HG02840 (cell line): ENCODE measurements at regions not wholly inside any gene's neighbourhood (a gene's known extent, or its start where the extent isn't known, plus 50 kb on each side); places are given as distances from the start of the nearest gene placed in this dataset.

Experiments used
- ATAC-seq: cut with Tn5 transposase; IDR thresholded peaks from one replicate; pipeline ENCODE4 v1.9.1; 2021; ENCODE audit warnings: mild to moderate bottlenecking, moderate library complexity, moderate number of reproducible peaks; ENCODE audit not compliant: unreplicated experiment, low FRiP score

DNA sequence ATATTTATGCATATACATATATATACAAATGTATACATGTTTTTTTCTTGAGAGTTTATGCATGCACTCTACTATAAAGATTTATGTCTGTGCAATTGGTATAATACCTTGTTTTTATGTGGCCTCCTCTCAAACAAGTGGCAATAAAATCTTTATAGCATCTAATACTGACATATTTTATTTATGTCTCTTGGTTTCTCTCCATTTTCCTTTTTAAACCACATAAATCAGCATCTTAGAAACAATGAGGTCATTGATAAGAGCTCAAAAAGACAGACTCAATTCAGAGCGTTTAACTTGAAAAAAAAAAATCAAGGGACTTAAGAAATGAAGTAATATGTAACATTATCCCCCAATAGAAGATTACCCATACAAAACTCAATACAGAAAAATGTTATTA is 1442.2 kb upstream of the ALCAM start:
- no peak for ATAC-seq

DNA sequence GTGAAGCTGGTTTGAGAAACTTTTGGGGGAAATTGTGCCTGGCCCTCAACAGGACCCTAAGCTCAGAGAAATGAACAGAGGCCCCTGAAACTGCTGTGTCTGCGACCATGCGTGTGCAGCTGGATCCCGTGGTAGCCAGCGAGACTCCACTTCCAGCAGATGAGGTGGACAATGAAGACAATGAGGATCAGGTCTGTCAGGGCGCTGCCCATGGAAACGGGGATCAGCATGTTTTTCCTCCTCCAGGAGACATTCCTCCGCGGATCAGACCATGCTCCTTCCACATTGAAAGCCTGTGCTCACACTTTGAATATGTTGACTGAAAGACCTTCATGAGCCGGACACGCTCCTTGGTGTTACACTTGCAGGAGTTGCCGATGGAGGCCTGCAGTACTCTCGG is 1439.8 kb upstream of the ALCAM start:
- no peak for ATAC-seq

DNA sequence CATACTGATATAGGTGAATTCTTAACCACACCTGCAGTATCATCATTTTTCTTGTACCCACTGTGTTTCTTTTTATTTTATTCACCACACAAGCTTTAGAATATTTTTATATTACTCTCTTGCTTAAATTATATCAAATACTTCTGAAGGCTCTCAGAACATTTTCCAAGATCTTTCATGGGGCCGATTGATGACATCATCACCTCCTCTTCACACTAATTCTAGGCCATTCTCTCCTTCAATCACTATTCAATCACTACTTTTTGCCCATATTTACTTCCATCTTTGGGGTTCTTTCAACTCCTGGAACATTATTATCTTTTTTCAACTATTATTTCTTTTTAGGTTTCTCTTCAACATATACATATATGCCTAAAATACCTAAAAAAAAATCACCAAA is 1438.8 kb upstream of the ALCAM start:
- ATAC-seq: no peak

DNA sequence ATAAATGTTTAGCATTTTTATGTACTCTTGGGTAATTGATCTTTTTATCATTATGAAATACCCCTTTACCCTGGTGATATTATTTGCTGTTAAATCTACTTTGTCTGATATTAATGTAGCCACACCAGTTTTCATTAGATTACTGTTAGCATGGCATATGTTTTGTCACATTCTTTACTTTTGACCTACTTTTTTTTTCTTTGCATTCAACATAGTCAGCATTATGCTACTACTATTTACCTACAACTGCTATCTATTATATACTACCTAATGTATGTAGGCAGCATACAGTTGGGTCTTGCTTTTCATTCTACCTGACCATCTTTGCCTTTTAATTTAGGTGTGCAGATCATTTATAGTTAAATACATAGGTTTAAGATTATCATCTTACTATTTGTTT is 1429.6 kb upstream of the ALCAM start:
- ATAC-seq: no peak

DNA sequence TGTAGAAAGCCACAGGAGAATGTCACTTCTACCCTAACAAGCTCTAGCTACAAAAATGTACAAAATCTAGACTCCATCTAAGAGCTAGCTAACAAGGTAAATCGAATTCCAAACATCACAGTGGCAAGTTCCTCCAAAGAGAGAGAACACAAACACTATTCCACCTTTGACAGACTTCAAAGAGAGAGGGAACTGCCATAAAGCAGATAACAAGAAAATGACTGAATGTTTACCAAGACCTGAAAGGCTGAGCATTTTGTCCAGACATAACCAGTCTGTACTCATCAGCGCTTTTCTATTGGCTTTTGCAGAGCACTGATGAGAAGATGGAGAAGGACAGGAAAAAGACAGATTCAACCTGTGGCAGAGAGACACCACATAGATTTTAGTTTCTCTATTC is 1419.6 kb upstream of the ALCAM start:
- no peak for ATAC-seq

DNA sequence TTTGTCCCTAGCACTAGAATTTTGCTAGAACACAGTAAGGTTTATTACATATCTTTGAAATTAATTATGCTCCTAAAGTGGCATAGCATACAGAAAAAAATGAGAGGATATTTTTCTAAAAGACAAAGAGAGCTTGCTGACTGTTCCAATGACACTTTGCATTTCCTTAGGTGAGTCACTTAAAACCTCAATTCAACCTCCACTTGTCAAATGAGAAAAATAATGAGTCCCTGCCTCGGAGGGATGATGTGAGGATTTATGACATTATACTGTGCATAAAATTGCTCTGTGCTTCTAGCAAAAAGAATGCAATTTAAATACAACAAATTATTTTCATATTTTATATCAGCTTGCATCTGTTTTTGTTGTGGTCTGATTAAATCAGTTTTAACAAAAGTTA is 1417.0 kb upstream of the ALCAM start:
- no peak for ATAC-seq

DNA sequence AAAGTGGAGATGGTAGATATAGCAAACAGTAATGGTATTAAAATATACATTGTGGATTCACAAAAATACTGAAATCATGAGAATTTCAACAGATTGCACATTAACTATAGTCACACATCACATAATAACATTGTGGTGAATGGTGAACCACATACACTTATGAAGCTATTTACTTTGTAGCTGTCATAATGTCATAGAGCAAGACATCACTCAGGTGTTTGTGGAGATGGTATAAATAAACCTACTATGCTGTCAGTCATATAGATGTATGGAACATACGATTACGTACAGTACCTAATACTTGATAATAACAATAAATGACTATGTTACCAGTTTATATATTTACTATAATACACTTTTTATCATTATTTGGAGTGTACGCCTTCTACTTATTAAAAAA is 1416.0 kb upstream of the ALCAM start:
- no peak for ATAC-seq

DNA sequence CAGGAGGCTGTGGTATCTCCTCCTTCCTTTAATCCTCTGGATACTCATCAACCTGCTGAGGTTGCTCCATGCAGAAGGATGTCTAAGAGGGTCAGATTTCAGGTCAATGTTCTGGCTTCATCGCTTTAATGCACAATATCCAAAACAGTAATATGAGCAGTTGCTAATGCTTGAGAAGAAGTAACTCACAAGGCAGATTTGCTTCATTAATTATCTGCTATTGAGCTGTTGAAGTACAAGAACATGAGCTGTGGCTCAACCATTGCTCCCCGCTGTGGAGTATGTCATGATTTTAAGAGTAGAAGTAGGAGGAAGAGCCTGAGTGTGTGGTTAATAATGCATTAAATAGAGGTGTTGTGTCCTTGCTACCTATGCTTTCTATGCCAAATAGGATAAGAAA is 1412.9 kb upstream of the ALCAM start:
- no peak for ATAC-seq

DNA sequence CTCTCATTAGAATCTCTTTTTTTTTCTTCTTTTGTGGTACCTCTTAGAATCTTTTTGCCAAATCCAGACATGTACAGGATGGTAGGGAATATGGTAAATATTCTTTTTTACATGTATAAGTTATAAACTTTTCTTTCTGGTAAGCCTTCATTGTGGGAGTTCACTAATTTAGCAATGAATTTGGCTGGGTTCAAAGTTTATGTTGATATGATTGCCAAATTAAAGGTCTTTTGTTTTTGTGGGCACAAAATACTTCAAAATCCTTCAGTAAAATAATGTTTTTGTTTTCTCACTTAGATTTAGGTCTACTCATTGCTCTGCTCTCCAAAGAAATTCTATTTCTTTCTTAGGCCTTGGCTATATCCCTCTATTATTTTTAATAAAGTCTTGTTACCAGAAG is 1405.9 kb upstream of the ALCAM start:
- no peak for ATAC-seq

DNA sequence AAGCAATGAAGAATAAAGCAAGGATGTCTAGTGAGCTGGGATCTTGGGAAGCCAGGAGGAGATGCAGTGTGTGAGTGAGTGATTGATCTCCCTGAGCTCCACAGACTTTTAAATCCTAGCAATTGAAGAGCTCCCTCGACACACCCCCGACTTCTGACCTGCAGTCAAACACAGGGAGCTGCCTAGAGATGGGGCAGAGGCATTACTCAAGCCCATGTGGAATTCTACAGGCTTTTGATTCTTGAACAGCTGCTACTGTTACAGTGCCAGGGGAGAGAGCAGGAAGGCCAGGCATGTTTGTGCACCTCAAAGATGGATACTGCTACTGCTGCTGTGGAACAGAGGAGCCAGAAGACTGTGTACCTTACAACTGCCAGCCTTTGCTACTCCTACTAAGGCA is 1403.1 kb upstream of the ALCAM start:
- ATAC-seq: no peak

DNA sequence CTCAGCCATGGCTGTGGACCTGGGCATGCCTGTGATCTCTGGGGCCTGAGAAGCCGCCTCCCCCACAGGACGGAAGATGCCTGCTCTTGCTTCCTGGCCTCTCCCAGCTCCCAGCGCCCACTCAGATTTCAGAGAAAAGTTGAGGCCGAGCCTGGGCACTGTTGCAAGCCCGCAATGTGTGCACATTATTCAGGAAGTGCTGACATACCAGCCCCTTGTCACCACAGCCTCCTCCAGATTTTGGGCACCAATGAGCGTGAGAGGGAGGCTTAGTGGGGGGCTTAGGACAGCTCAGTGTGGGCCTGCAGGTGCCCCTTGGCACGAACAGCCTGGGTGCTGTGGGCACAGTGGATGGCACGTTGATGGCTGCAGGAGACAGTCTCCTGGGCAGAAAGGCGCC is 1400.9 kb upstream of the ALCAM start:
- no peak for ATAC-seq

DNA sequence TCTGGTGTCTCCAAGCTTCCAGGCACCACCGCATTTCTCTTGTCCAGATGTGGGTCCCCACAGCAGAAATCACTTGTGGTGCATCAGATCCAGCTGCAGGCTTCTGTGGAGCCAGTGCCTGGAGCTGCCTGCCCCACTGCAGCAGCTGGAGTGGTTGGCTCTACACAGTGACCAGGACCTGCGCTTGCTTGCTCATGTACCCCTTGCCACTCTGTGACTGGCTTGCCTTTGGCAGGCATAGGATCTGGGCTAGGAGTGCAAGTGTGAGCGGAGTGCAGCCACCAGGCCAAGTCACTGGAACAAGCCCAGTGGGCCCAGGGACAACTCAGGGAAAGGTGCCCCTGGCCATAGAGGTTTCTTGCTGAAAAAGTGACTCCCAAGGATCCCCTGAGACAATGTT is 1400.0 kb upstream of the ALCAM start:
- no peak for ATAC-seq

DNA sequence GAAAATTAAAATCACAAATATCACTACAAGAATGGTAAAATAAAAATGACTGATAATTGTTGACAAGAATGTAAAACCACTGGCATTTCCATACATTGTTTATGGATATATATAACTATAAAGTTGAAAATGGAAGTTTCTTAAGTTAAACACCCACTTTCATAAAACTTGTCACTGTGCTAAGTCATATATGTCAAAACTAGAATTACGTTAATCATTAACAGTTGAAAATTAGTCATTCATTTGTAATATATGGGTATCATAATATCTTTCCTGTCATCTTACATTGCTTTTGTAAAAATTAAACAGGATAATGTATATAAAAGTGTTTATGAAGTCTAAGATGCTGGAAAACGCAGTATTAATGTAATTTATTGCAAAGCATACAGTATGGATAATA is 1398.6 kb upstream of the ALCAM start:
- ATAC-seq: peak; percentile 59

DNA sequence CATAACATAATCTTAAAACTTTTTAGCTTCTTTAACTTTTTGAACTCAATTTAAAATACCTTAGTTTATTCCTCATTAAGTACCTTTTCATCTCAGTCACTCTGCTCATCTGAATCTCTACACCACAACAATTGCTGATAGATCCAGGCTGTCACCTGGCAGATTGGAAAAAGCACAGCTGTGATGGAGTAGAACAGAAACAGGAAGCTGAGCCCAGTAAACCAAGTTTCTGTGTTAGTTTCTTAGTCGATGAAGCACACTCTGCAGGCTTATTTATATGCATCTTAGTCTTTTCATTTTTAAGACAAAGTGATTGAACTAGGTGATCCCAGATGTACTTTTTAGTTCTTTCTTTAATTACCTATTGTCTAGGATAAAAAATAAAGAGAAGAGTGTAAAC is 1398.0 kb upstream of the ALCAM start:
- peak; percentile 92 for ATAC-seq

DNA sequence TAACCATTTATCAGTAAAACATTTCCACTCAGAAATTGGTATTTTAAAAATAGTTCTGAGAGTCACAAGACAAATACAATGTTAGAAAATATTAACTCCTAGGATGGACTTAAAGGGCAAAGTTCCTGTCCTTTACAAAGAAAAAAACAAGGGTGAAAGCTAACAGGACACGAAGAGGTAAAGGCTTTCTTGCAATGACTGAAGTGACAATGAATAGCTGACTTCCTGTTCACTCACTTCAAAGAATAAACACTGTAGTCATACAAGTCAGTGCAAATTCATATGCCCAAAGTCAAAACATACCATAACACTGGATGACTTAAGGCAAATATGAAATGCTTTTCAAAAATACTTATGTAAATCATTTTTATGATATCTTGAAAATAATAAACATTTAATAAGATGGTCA is 1389.8 kb upstream of the ALCAM start:
- ATAC-seq: no peak

DNA sequence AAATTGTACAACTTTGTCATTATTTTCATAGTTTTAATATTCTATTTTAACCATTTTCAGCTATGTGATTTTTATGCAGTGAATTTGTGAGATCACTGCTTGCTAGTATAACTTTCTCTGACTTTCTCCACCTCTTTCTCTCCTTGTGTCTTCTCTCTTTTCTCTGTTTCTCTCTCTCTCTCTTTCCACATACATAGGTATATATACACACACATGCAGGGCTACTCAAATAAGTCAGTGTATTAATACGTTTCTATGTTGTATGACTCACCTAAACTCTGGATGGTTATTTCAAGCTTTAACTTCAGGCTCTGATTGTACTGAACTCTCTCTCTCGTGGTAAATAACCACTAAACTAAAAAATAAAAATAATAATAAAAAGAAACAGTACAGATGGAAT is 1389.3 kb upstream of the ALCAM start:
- ATAC-seq: no peak

DNA sequence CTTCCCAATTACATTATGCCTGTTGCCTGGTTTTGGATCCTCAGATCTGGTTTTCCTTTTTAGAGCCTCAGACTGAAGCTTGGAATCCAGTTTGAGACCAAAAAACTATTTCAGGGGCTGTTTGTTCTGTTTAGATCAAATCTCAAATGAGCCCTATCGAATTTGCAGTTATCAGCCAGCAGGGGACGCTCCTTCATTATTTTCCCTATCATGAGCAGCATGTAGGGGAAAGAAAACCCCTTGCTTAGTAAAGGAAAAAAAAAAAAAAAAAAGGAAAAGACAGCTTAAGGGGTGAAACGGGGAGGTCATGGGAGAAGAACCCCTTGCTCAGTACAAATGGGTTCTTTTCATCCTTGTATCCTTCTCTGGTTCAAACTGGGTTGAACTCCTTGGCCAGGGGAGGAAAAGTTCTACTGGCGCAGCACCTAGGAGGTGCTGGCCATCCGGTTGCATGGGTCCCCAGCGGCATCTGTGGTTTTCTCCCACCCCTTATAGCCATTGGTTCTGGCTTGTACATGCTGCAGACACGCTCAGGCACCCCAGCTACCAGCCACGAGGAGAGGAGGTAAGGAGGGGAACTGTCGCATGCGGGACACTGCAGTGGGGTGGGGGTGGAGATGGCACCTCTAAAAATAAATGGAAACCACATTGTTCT is 1375.1 kb upstream of the ALCAM start:
- ATAC-seq: no peak

DNA sequence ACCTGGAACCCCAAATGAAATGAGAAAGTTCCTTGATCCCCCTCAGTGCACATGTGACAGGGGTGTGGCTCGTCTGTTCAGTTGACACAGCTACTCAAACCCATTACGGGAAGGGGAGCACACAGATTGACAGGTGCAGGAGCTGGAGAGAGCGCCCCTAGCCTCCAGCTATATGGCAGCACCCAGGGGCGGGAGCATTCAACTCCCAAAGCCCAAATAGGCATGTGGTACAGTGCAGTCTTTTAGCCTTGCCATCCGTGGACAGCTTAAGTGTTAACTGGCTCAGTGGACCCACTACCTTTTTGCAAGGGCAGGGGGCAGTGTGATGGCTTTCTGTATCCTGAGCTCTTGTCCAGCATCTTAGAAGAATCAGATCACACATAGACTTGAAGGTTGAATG is 1374.2 kb upstream of the ALCAM start:
- no peak for ATAC-seq

DNA sequence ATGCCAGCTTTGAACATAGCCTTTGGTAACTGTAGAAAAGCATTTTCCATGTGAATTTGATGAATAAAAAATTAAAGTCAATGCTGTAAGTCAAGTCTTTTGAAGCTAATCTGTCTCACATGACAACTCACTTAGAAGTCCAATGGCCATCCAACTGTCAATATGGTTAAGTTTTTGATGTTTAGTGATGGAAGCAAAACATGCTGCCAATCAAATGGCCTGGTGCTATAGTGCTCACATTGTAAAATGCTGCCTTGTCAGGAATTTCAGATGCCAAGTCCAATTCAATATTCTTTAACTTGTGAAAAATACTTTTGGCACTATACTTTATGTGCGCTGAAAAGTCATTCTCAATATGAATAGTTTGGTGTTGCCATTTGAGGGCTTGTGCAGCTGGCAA is 1361.8 kb upstream of the ALCAM start:
- ATAC-seq: no peak

DNA sequence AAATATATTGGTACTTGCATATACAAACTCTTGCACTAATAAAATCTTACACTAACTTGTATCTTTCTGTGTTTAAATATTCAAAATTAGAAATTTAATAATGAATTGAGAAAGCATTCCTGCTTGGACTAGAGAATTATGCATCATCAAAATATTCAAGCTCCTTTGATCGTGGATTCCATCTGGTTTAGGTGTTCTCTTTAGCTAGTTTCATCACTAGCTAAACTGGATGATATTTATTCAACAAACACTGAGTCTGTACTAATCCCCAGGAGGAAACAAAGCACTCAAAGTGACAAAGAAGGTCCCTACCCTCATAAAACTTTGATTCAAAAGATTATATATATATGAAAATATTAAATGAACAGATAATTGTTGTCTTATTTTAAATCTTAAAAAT is 1360.9 kb upstream of the ALCAM start:
- ATAC-seq: no peak

DNA sequence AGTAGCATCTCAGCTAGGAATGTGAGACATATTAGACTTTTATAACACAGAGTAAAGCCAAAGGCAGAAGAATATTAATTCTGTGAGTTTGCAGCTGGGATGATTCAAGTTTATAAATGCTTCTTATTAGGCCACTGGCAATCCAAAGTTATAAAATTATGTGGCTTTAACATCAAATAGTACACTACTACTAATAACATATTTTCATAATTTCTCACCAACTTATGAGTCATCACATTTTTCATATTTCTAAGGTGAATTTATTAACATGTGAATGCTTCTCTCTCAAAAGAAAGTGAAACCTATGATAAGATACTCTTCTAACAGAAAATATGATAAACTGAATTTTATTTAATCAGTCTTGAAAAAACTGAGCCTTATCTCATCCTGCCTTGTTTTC is 1348.2 kb upstream of the ALCAM start:
- ATAC-seq: no peak

DNA sequence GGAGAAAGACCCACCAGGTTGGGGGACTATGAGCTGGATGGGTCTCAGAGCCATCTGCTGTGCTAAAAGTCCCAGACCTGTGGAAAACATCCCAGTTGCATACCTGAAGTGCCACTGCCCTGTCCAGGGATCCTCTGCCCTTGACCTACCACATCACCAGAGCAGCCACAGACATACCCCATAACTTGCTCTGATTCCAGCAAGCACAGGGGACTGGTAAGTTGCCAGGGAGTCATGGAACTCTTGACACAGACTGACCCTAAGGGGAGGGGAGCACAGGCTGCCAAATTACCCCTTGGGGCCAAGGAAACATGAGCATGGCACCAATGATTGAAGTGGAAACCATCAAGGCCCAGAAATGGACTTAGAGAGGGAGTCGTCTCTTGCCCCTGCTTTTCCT is 1335.1 kb upstream of the ALCAM start:
- no peak for ATAC-seq

DNA sequence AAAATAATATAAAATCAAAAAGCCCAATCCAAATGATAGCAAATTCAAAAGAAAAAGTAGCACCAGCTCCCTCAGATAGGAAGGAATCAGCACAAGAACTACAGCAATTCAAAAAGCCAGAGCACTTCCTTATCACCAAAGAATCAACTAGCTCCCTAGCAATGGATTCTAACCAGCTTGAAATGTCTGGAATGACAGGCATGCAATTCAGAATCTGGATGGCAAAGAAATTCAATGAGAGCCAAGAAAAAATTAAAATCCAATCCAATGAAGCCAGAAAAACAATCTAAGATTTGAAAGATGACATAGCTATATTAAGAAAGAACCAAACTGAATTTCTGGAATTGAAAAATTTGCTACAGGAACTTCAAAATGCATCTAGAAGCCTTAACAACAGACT is 1334.4 kb upstream of the ALCAM start:
- ATAC-seq: no peak
